Neural cell (in vitro differentiated cells): ENCODE measurements at regions not wholly inside any gene's neighbourhood (a gene's known extent, or its start where the extent isn't known, plus 50 kb on each side); places are given as distances from the start of the nearest gene placed in this dataset.

Experiments used
- H2AFZ ChIP-seq: fragments of 200-600, 300-800 bp; sonication (generic), shearing (Covaris generic); 2 replicates; pipeline ENCODE4 v1.6.0; 2014; ENCODE audit warnings: low read depth, mild to moderate bottlenecking, antibody characterized with exemption, low read length, moderate library complexity
- H3F3A ChIP-seq: fragments of 200-600 bp; shearing (Covaris generic); 2 replicates; pipeline ENCODE4 v1.6.1; 2016; ENCODE audit warnings: mild to moderate bottlenecking, moderate library complexity, mixed read lengths, antibody characterized with exemption, low read length; ENCODE audit not compliant: insufficient read depth, poor library complexity, severe bottlenecking
- H3K27ac ChIP-seq: fragments of 200-600, 300-800 bp; sonication (generic), shearing (Covaris generic); 2 replicates; pipeline ENCODE4 v1.5.1; 2014; ENCODE audit warnings: mild to moderate bottlenecking, low read length, moderate library complexity
- H3K27me3 ChIP-seq: fragments of 300-800, 200-600 bp; sonication (generic), shearing (Covaris generic); 2 replicates; pipeline ENCODE4 v1.6.0; 2014; ENCODE audit warnings: mild to moderate bottlenecking, low read depth, low read length, moderate library complexity; ENCODE audit not compliant: insufficient read depth
- H3K36me3 ChIP-seq: fragments of 300-800, 200-600 bp; sonication (generic), shearing (Covaris generic); 2 replicates; pipeline ENCODE4 v1.5.1; 2014; ENCODE audit warnings: mild to moderate bottlenecking, antibody characterized with exemption, low read length, moderate library complexity; ENCODE audit not compliant: insufficient read depth
- H3K4me2 ChIP-seq: fragments of 300-800, 200-600 bp; sonication (generic), shearing (Covaris generic); 2 replicates; pipeline ENCODE4 v1.6.0; 2014; ENCODE audit warnings: mild to moderate bottlenecking, low read length
- H3K4me3 ChIP-seq: fragments of 300-800, 200-600 bp; sonication (generic), shearing (Covaris generic); 2 replicates; pipeline ENCODE4 v1.5.1; 2014; ENCODE audit warnings: mild to moderate bottlenecking, low read length, moderate library complexity
- H3K79me2 ChIP-seq: fragments of 200-600 bp; shearing (Covaris generic); replicated peaks from 2 replicates; pipeline ENCODE4 v1.6.0; 2014; ENCODE audit warnings: mild to moderate bottlenecking, low read length, moderate library complexity; ENCODE audit not compliant: insufficient read depth
- H3K9ac ChIP-seq: fragments of 300-800, 200-600 bp; sonication (generic), shearing (Covaris generic); 2 replicates; pipeline ENCODE4 v1.6.1; 2016; ENCODE audit warnings: mild to moderate bottlenecking, low read length, mixed read lengths
- H3K9me2 ChIP-seq: fragments of 200-600 bp; shearing (Covaris generic); 2 replicates; pipeline ENCODE4 v1.6.1; 2016; ENCODE audit warnings: mild to moderate bottlenecking, low read length, mixed read lengths; ENCODE audit not compliant: insufficient read depth
- H3K9me3 ChIP-seq: fragments of 200-600, 300-800 bp; sonication (generic), shearing (Covaris generic); 2 replicates; pipeline ENCODE4 v1.6.1; 2016; ENCODE audit warnings: mild to moderate bottlenecking, mixed run types, low read length, moderate library complexity, mixed read lengths
- H4K20me1 ChIP-seq: fragments of 200-600 bp; shearing (Covaris generic); 2 replicates; pipeline ENCODE4 v1.6.1; 2016; ENCODE audit warnings: mild to moderate bottlenecking, mixed run types; ENCODE audit not compliant: insufficient read depth
- CTCF ChIP-seq: fragments of 450-650 bp; IDR thresholded peaks from 2 replicates; pipeline ENCODE4 v1.5.1; 2014; ENCODE audit warnings: antibody characterized with exemption, mild to moderate bottlenecking, moderate library complexity; ENCODE audit not compliant: poor library complexity, severe bottlenecking
- EP300 ChIP-seq: fragments of 450-650 bp; conservative IDR thresholded peaks from 2 replicates; pipeline ENCODE4 v1.6.1; 2014; ENCODE audit warnings: antibody characterized with exemption, mild to moderate bottlenecking, moderate library complexity; ENCODE audit not compliant: poor library complexity, severe bottlenecking
- EZH2 ChIP-seq: fragments of 200-600, 300-800 bp; shearing (Covaris generic), sonication (generic); IDR thresholded peaks from 2 replicates; pipeline ENCODE4 v1.6.1; 2014; ENCODE audit warnings: antibody characterized with exemption, low read length, borderline replicate concordance, mild to moderate bottlenecking; ENCODE audit not compliant: insufficient read depth, poor library complexity, severe bottlenecking
- MXI1 ChIP-seq: fragments of 450-650 bp; conservative IDR thresholded peaks from 2 replicates; pipeline ENCODE4 v1.6.1; 2014; ENCODE audit warnings: antibody characterized with exemption, mild to moderate bottlenecking; ENCODE audit not compliant: poor library complexity, severe bottlenecking
- POLR2AphosphoS5 ChIP-seq: IDR thresholded peaks from 2 replicates; pipeline ENCODE4 v1.6.1; 2012
- RAD21 ChIP-seq: fragments of 450-650 bp; conservative IDR thresholded peaks from 2 replicates; pipeline ENCODE4 v1.6.1; 2014; ENCODE audit warnings: antibody characterized with exemption, mild to moderate bottlenecking, moderate library complexity
- REST ChIP-seq: IDR thresholded peaks from 2 replicates; pipeline ENCODE4 v1.6.1; 2012; ENCODE audit warnings: borderline replicate concordance
- SMC3 ChIP-seq: fragments of 450-650 bp; conservative IDR thresholded peaks from 2 replicates; pipeline ENCODE4 v1.6.1; 2014; ENCODE audit warnings: antibody characterized with exemption, mild to moderate bottlenecking, moderate library complexity; ENCODE audit not compliant: poor library complexity
- TAF1 ChIP-seq: IDR thresholded peaks from 2 replicates; pipeline ENCODE4 v1.6.1; 2012; ENCODE audit warnings: low read depth

DNA sequence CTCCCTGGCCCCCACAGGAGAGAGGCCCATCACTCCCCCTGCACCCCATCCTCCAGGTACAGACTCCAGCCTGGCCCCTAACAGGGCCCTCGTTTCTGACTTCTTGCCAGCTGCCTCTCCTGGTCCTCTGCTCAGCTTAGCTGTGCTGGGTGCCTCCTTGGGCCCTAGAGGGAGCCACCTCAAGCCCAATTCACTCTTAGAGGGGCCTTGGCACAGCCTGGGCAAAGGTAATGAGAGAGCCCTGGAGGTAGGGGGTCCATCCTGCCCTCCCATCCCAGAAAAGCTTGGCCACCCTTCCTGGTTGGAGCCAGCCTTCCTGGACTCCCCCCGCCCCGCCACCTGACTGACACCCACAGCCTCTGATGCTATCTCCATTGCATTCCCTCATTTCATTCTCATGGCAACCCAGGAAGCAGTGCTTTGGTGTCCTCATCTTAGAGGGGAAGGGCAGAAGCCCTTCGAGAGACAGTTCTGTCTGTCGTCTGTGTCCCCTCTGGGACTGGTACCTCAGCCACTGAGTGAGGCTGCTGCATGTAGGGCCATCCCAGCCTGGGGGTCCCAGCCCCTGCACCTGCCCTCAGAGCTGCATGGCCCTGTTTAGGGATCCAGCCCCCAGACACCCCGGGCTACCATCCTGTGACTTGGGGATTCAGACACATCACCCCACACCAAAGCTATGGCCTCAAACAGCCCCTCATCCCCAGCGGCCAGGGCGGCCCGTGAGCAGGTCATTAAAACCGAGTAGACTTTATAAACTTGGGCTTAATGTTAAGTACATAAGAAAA lies 95.5 kb downstream of the BARX1 start:
- no peak overlapping the region for H3K4me3 ChIP-seq
- TF ChIP-seq REST, result no peak
- no peak for TF ChIP-seq EZH2
- TF ChIP-seq TAF1, result no peak
- TF ChIP-seq SMC3, result no peak
- TF ChIP-seq MXI1, result no peak
- TF ChIP-seq RAD21, result no peak
- TF ChIP-seq POLR2AphosphoS5, result no peak
- TF ChIP-seq EP300, result no peak
- no peak for TF ChIP-seq CTCF
- no peaks in the 10 kb centered on the region for H3K9me3 ChIP-seq
- no peaks in the 10 kb centered on the region for H3F3A ChIP-seq
- no peaks in the 10 kb centered on the region for H3K79me2 ChIP-seq
- H3K36me3 ChIP-seq, result no peaks in the 10 kb centered on the region
- no peak overlapping the region for H2AFZ ChIP-seq
- H3K27me3 ChIP-seq, result no peaks in the 10 kb centered on the region
- no peak overlapping the region for H3K9ac ChIP-seq
- H4K20me1 ChIP-seq, result no peaks in the 10 kb centered on the region
- H3K27ac ChIP-seq, result no peak overlapping the region
- no peaks in the 10 kb centered on the region for H3K9me2 ChIP-seq
- H3K4me2 ChIP-seq, result no peak overlapping the region

DNA sequence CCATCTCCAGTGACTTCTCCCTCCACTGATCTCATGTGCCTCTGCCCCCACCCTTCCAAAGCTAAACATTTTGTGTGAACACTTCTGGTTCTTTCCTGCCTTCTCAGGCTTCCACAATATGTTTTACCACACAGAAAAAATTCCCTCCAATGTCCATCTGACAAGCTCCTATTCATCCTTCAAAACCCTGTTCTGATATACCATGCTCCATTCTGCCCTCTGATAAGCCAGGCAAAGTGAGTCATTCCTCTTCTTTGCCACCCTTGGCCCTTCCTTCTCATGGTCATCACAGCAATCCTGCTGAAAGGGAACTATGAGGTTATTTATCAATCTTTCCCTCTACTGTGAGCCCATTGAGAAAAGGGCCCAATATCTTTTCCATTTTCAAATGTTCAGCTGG lies 97.6 kb downstream of the BARX1 start:
- H3K79me2 ChIP-seq, result no peaks in the 10 kb centered on the region
- no peak overlapping the region for H3K27ac ChIP-seq
- no peak overlapping the region for H2AFZ ChIP-seq
- no peak overlapping the region for H3K9ac ChIP-seq
- H3K4me3 ChIP-seq, result no peak overlapping the region
- H3K9me2 ChIP-seq, result no peaks in the 10 kb centered on the region
- no peaks in the 10 kb centered on the region for H3F3A ChIP-seq
- H3K36me3 ChIP-seq, result no peaks in the 10 kb centered on the region
- no peak for TF ChIP-seq POLR2AphosphoS5
- TF ChIP-seq SMC3, result no peak
- TF ChIP-seq RAD21, result no peak
- TF ChIP-seq CTCF, result no peak
- TF ChIP-seq MXI1, result no peak
- no peak for TF ChIP-seq REST
- no peak for TF ChIP-seq EZH2
- TF ChIP-seq TAF1, result no peak
- no peak for TF ChIP-seq EP300
- H3K27me3 ChIP-seq, result no peaks in the 10 kb centered on the region
- no peak overlapping the region for H3K4me2 ChIP-seq
- no peaks in the 10 kb centered on the region for H4K20me1 ChIP-seq
- H3K9me3 ChIP-seq, result no peaks in the 10 kb centered on the region
